Stimulated activated CD8-positive, alpha-beta memory T cell treated with anti-CD3 and anti-CD28 coated beads, Interleukin-7, amount 100 ng/mL, for 1 hour (primary cell): ENCODE measurements at regions not wholly inside any gene's neighbourhood (a gene's known extent, or its start where the extent isn't known, plus 50 kb on each side); places are given as distances from the start of the nearest gene placed in this dataset.
"Not testable (repeated sequence)": the region's sequence is repeated elsewhere in the genome, so short reads cannot be mapped to it uniquely, and the experiment has no call there.

Experiments
- DNase-seq, 2 donors: peaks; one replicate each; pipeline ENCODE4 v3.0.0-alpha.2; 2020; ENCODE audit warnings: low read depth in 2 of 2

- DNase-seq, result not testable (repeated sequence)
These were observed 54.8 kb upstream of the FAM90A1 start for GRCh38 chr12:8282181-8282580.

GRCh38 chr12:8285681-8286080, 58.3 kb upstream of the FAM90A1 start:
- not testable (repeated sequence) for DNase-seq

- DNase-seq, result not testable (repeated sequence)
These were observed 64.3 kb upstream of the FAM90A1 start for GRCh38 chr12:8291764-8292163.

GRCh38 chr12:8294662-8295061, 67.2 kb upstream of the FAM90A1 start:
- DNase-seq, result not testable (repeated sequence)

- DNase-seq, result not testable (repeated sequence)
These were observed 81.2 kb upstream of the FAM90A1 start for GRCh38 chr12:8308611-8309010.

- DNase-seq, result not testable (repeated sequence)
These were observed 88.6 kb upstream of the FAM90A1 start for GRCh38 chr12:8315997-8316396.

- not testable (repeated sequence) for DNase-seq
These were observed 90.3 kb upstream of the FAM90A1 start for GRCh38 chr12:8317675-8318074.

- DNase-seq, result not testable (repeated sequence)
These were observed 92.9 kb upstream of the FAM90A1 start for GRCh38 chr12:8320251-8320730.

GRCh38 chr12:8320791-8321370, 93.5 kb upstream of the FAM90A1 start:
- not testable (repeated sequence) for DNase-seq

- not testable (repeated sequence) for DNase-seq
These were observed 97.9 kb upstream of the FAM90A1 start for GRCh38 chr12:8325145-8325839.

- DNase-seq, result not testable (repeated sequence)
These were observed 101.4 kb upstream of the FAM90A1 start for GRCh38 chr12:8328835-8329234.

GRCh38 chr12:8332373-8332772, 105.0 kb upstream of the FAM90A1 start:
- DNase-seq, result not testable (repeated sequence)

- not testable (repeated sequence) for DNase-seq
These were observed 104.7 kb upstream of the CLEC6A start for GRCh38 chr12:8351073-8351472.

GRCh38 chr12:8354741-8355140, 101.0 kb upstream of the CLEC6A start:
- not testable (repeated sequence) for DNase-seq

GRCh38 chr12:8355531-8355930, 100.2 kb upstream of the CLEC6A start:
- DNase-seq, result not testable (repeated sequence)

GRCh38 chr12:8373744-8374143, 82.0 kb upstream of the CLEC6A start:
- DNase-seq, result not testable (repeated sequence)

- DNase-seq, result not testable (repeated sequence)
These were observed 80.6 kb upstream of the CLEC6A start for GRCh38 chr12:8375122-8375521.

GRCh38 chr12:8377756-8378155, 78.0 kb upstream of the CLEC6A start:
- not testable (repeated sequence) for DNase-seq

GRCh38 chr12:8382556-8382955, 73.2 kb upstream of the CLEC6A start:
- DNase-seq, result not testable (repeated sequence)

- not testable (repeated sequence) for DNase-seq
These were observed 71.1 kb upstream of the CLEC6A start for GRCh38 chr12:8384686-8385085.

GRCh38 chr12:8385431-8385830, 70.3 kb upstream of the CLEC6A start:
- not testable (repeated sequence) for DNase-seq

- DNase-seq, result not testable (repeated sequence)
These were observed 69.1 kb upstream of the CLEC6A start for GRCh38 chr12:8386661-8387060.

GRCh38 chr12:8389296-8389695, 66.5 kb upstream of the CLEC6A start:
- not testable (repeated sequence) for DNase-seq
